Activated CD4-positive, alpha-beta T cell treated with anti-CD3 and anti-CD28 coated beads for 36 hours (primary cell): ENCODE measurements at regions not wholly inside any gene's neighbourhood (a gene's known extent, or its start where the extent isn't known, plus 50 kb on each side); places are given as distances from the start of the nearest gene placed in this dataset.

Experiments
- ATAC-seq: fragments of 200-7000 bp; cut with Tn5 transposase; one replicate; pipeline ENCODE4 v1.10.0; 2021; ENCODE audit warnings: mild to moderate bottlenecking, moderate library complexity
- CTCF ChIA-PET: fragments of 350-600 bp; sonication (Branson Sonifier 250); formaldehyde crosslinking; loops from one replicate; lab custom pipeline; 2021; ENCODE audit warnings: antibody characterized with exemption; lab: Charles Lee
- POLR2A ChIA-PET: fragments of 350-600 bp; sonication (Branson Sonifier 250); formaldehyde crosslinking; loops from one replicate; lab custom pipeline; 2021; ENCODE audit warnings: antibody characterized with exemption, inconsistent platforms; lab: Charles Lee
- DNase-seq: peaks from one replicate; pipeline ENCODE4 v3.0.0-alpha.2; 2020
- H3K27ac Mint-ChIP-seq: one replicate; pipeline ENCODE4 v1.8.0; 2021; ENCODE audit warnings: mixed read lengths
- H3K27me3 Mint-ChIP-seq: one replicate; pipeline ENCODE4 v1.8.0; 2021; ENCODE audit warnings: mixed read lengths
- H3K36me3 Mint-ChIP-seq: one replicate; pipeline ENCODE4 v1.8.0; 2021; ENCODE audit warnings: low read depth, mixed read lengths
- H3K4me1 Mint-ChIP-seq: one replicate; pipeline ENCODE4 v1.8.0; 2021; ENCODE audit warnings: mixed read lengths
- H3K4me3 Mint-ChIP-seq: one replicate; pipeline ENCODE4 v1.8.0; 2021; ENCODE audit warnings: mild to moderate bottlenecking, moderate library complexity, mixed read lengths
- H3K9me3 Mint-ChIP-seq: one replicate; pipeline ENCODE4 v1.8.0; 2021; ENCODE audit warnings: low read depth, mixed read lengths
- intact Hi-C, 2 experiments: fragments of 100-400 bp; cut with DNase I in 1 of 2; cut with micrococcal nuclease in 1 of 2; formaldehyde crosslinking; loops; one replicate each; pipeline versions ENCODE4 v1.14.2 to v1.15.1; 2022 to 2024; cut with DNase I, micrococcal nuclease

DNA sequence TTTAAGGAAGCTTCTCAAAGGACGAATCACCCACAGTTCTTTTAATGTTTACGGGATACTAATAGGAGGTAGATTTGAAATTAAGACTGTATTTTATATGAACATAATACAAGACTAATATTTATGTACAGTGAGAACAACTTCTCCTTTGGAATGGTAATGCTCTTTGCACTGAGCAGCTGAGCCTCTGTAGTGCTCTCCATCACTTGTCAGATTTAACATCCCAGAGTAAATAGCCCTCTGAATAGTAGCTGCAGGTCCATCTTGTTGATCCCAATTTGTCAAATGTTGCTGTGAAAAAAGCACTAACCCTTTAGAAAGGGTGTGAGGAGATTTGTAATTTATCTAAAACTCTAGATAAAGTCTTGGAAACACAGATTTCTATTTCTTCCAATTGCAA, 351.4 kb upstream of the KCNMB2 start:
- ATAC-seq, result no peak
- ChIA-PET CTCF (no interaction called here), POLR2A (no interaction called here)
- H3K4me3 Mint-ChIP-seq, result no peak overlapping the region
- no peaks in the 10 kb centered on the region for H3K9me3 Mint-ChIP-seq
- intact Hi-C loops, result no loop called here
- H3K36me3 Mint-ChIP-seq, result no peaks in the 10 kb centered on the region
- no peak for DNase-seq
- peaks cover 2% of the 10 kb centered on the region for H3K27me3 Mint-ChIP-seq
- no peaks in the 10 kb centered on the region for H3K4me1 Mint-ChIP-seq
- H3K27ac Mint-ChIP-seq, result no peak overlapping the region

DNA sequence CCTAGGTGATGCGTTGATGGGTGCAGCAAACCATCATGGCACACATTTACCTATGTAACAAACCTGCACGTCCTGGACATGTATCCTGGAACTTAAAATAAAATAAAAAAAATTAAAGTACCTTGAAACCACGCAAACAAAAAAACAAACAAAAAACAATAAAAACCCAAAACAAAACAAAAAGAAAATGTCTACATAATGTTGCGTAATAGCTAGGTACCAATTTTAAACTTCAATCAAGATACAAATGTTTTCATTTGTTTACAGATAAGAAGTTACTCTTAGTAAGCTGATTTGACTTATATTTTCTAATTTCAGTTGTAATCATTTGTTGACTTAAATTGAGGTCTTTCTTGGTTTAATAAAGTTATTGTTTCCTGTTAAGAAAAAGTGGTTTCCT, 349.6 kb upstream of the KCNMB2 start:
- POLR2A ChIA-PET, result no interaction called here
- Mint-ChIP-seq H3K4me3 (no peak overlapping the region), H3K27me3 (peaks cover 2% of the 10 kb centered on the region), H3K27ac (no peak overlapping the region), H3K9me3 (no peaks in the 10 kb centered on the region), H3K36me3 (no peaks in the 10 kb centered on the region), H3K4me1 (no peaks in the 10 kb centered on the region)
- DNase-seq (no peak), ATAC-seq (no peak)
- CTCF ChIA-PET, result no interaction called here
- intact Hi-C loops, result no loop called here

DNA sequence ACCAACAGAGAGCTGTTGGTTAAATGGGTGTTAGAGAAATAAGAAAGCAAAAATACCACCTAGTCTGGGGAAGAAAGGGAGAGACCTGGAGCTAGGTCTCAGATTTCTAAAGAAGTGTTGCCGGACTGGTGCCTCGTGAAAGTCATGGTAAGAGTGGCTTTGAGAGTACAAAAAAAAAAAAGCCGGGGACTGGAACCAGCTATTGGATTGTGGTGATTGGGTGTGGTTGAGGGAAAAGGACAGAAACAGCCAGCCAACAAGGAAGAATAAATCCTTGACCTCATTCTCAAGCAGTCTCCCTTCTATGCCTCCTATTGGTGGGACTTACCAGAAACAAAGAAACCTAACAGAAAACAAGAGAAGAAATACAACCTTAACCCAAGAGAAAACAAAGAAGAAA, 346.4 kb upstream of the KCNMB2 start:
- no peaks in the 10 kb centered on the region for H3K27me3 Mint-ChIP-seq
- ATAC-seq, result no peak
- no peaks in the 10 kb centered on the region for H3K36me3 Mint-ChIP-seq
- intact Hi-C loops, result no loop called here
- no peak for DNase-seq
- no peaks in the 10 kb centered on the region for H3K9me3 Mint-ChIP-seq
- peaks cover 3% of the 10 kb centered on the region for H3K4me1 Mint-ChIP-seq
- no peak overlapping the region for H3K27ac Mint-ChIP-seq
- ChIA-PET POLR2A (no interaction called here), CTCF (no interaction called here)
- H3K4me3 Mint-ChIP-seq, result no peak overlapping the region

DNA sequence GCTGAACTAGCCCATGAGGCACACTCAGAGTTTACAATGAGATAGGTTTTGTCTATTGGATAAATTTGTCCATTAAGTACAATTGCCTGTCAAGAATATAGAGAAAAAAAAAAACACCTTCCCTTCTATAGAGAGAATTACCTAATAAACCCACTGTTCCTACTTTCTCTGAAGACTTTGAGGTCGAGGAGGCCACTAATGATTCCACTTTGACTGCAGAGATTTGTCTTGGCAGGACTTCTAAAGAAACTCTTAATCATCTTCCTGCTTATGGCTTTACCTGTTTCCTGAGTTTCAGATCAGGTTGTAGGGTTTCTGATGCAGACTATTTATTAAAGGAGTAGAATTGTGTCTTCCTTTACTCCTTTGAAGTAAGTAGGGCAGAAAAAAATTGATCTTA, 342.4 kb upstream of the KCNMB2 start:
- no peaks in the 10 kb centered on the region for H3K36me3 Mint-ChIP-seq
- CTCF ChIA-PET, result no interaction called here
- H3K4me1 Mint-ChIP-seq, result peaks cover 3% of the 10 kb centered on the region
- no peaks in the 10 kb centered on the region for H3K9me3 Mint-ChIP-seq
- no peak overlapping the region for H3K27ac Mint-ChIP-seq
- POLR2A ChIA-PET, result no interaction called here
- intact Hi-C loops, result no loop called here
- no peaks in the 10 kb centered on the region for H3K27me3 Mint-ChIP-seq
- no peak for DNase-seq
- ATAC-seq, result no peak
- no peak overlapping the region for H3K4me3 Mint-ChIP-seq

DNA sequence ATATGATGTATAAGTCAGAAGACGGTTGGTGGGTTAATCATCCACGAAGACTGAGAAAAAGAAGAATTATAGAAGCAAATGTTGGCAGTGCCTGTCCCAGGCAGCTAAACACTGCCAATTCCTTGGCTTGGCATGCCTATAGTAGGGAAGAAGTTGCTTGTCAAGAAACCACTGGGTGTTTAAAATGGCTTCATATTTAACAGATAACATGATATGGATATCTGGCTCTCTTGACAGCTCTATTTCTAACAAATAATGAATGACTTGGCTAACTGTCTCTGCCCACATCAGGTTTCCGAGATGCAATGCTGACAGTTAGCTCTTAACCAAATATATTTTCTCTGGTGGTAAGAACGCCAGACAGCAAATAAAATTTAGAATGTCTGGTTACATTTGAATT, 341.7 kb upstream of the KCNMB2 start:
- intact Hi-C loops, result no loop called here
- POLR2A ChIA-PET, result no interaction called here
- H3K27ac Mint-ChIP-seq, result no peak overlapping the region
- H3K4me3 Mint-ChIP-seq, result no peak overlapping the region
- no peaks in the 10 kb centered on the region for H3K36me3 Mint-ChIP-seq
- DNase-seq (no peak), ATAC-seq (no peak)
- no peaks in the 10 kb centered on the region for H3K9me3 Mint-ChIP-seq
- CTCF ChIA-PET, result interaction anchor here (1.4 kb wide), 1 partner anchor 9 kb away, joined by 3 read pairs; no protein-coding TSS in a partner anchor
- H3K27me3 Mint-ChIP-seq, result no peaks in the 10 kb centered on the region
- peaks cover 3% of the 10 kb centered on the region for H3K4me1 Mint-ChIP-seq

DNA sequence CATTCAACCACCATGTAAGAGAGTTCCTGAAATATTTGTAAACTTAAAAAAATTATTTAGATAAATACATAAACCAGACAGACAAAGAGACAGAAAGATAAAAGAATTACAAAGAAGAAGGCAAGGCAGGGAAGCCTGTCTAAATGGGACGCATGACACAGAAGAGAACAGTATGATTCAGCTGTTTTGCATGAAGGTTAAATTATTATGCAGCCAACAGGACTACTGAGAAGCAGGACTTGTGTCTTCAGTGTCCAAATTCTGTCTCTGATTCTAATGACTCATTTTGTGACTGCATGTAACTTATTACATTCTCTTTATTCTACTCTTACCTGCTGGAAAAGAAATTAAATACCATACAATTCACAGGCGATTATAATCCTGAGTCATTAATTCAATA, 340.4 kb upstream of the KCNMB2 start:
- ChIA-PET POLR2A (no interaction called here), CTCF (interaction anchor here (1.4 kb wide), 1 partner anchor 8 kb away, joined by 3 read pairs; no protein-coding TSS in a partner anchor)
- DNase-seq (no peak), ATAC-seq (no peak)
- Mint-ChIP-seq H3K27ac (no peak overlapping the region), H3K36me3 (no peaks in the 10 kb centered on the region), H3K9me3 (no peaks in the 10 kb centered on the region), H3K4me1 (peaks cover 3% of the 10 kb centered on the region), H3K4me3 (no peak overlapping the region), H3K27me3 (no peaks in the 10 kb centered on the region)
- intact Hi-C loops, result no loop called here

DNA sequence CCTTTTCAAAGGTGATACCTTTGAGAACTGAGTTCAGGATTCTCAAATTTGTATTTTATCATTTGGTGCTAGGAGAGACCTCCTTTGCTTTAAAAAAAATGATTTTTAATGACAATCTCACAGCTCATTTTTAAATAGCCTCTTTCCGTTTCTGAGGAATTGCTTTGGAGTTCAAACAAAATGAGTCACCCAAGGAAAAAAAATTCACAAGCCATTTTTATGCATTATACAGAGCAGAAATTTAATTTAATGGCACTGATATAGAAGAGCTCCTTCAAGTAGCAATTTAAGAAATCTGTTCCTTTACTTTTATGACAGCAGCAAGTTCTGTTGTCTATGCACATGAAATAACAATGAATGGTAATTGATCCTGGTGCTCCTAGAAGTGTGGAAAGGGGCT, 337.9 kb upstream of the KCNMB2 start:
- ChIA-PET POLR2A (no interaction called here), CTCF (interaction anchor here (1.2 kb wide), 1 partner anchor 26 kb away, joined by 3 read pairs; no protein-coding TSS in a partner anchor)
- intact Hi-C loops, result no loop called here
- Mint-ChIP-seq H3K27me3 (no peaks in the 10 kb centered on the region), H3K36me3 (no peaks in the 10 kb centered on the region), H3K4me3 (no peak overlapping the region), H3K27ac (no peak overlapping the region), H3K9me3 (no peaks in the 10 kb centered on the region), H3K4me1 (peaks cover 3% of the 10 kb centered on the region)
- ATAC-seq (no peak), DNase-seq (no peak)

DNA sequence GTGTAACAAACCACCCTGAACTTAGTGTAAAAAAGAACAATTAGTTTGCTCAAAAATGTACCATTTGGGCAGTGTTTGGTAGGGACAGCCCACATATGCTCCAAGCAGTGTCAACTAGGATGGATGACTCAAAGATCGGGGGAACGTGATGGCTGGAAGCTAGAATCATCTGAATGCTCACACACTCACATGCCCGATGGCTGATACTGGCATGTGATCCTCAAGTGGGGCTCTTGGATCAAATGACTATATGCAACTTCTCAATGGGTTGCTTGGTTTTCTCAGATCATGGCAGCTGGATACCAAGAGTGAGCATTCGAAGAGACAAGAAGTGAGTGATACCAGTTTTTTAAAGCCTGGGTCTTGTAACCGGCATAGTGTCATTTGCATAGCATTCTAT, 335.9 kb upstream of the KCNMB2 start:
- DNase-seq, result no peak
- Mint-ChIP-seq H3K27ac (no peak overlapping the region), H3K4me3 (no peak overlapping the region), H3K36me3 (no peaks in the 10 kb centered on the region), H3K27me3 (no peaks in the 10 kb centered on the region), H3K9me3 (no peaks in the 10 kb centered on the region), H3K4me1 (no peaks in the 10 kb centered on the region)
- ChIA-PET POLR2A (no interaction called here), CTCF (no interaction called here)
- no peak for ATAC-seq
- intact Hi-C loops, result no loop called here

DNA sequence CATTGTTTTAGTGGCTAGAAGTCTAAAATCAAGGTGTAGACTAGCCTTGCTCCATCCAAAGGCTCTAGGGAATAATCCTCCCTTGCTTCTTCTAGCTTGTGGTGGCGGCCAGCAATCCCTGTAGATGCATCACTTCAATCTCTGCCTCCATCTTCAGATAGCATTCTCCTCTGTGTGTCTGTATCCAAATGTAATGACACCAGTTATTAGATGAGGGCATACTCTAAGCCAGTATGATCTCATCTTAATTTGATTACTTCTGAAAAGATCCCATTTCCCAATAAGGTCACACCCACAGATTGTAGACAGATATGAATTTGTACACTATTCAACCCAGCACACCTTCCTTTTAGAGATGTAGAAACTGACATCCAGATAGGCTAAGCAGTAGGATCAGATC, 334.5 kb upstream of the KCNMB2 start:
- Mint-ChIP-seq H3K36me3 (no peaks in the 10 kb centered on the region), H3K27me3 (no peaks in the 10 kb centered on the region), H3K4me3 (no peak overlapping the region), H3K4me1 (no peaks in the 10 kb centered on the region), H3K27ac (no peak overlapping the region), H3K9me3 (no peaks in the 10 kb centered on the region)
- ChIA-PET POLR2A (no interaction called here), CTCF (no interaction called here)
- DNase-seq (no peak), ATAC-seq (no peak)
- intact Hi-C loops, result no loop called here

DNA sequence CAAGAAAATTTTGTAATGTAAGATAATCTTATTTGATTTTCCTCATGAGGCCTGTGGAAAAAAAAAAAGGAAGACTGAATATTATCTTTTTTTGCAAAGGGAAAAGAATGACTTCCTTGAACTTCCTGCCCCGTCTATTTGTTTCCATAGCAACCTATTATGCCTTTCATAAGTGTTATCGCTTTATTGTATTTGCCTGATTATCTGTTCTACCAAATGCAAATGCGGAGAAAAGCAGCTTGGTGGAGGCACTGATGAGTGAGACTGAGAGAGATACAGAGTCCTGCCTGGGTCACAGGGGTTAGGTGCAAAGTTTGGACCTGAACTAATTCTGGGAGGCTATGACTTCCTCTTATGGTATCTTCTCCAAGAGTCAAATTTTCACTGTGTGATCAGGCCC, 334.0 kb upstream of the KCNMB2 start:
- H3K36me3 Mint-ChIP-seq, result no peaks in the 10 kb centered on the region
- intact Hi-C loops, result no loop called here
- POLR2A ChIA-PET, result no interaction called here
- no peaks in the 10 kb centered on the region for H3K27me3 Mint-ChIP-seq
- DNase-seq (no peak), ATAC-seq (no peak)
- H3K4me3 Mint-ChIP-seq, result no peak overlapping the region
- CTCF ChIA-PET, result no interaction called here
- no peaks in the 10 kb centered on the region for H3K4me1 Mint-ChIP-seq
- H3K27ac Mint-ChIP-seq, result no peak overlapping the region
- H3K9me3 Mint-ChIP-seq, result no peaks in the 10 kb centered on the region

DNA sequence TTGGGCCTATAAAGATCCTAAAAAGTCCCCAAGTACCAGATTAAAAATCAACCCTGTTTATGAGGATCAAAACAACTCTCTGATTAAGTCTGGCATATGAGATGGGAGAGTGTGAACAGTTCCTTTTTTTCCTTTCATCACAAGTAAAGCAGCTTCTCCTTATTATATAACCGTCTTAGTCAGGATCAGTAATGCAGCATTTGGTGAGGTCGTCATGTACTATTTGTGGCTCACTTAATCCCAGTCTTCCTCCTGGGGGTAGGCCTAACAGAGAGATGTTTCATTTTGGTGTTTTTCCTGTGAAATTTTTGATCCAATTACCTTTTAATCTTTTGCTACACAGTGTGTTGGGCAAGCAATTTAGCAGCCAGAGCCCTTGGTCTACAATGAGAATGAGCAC, 333.1 kb upstream of the KCNMB2 start:
- H3K27ac Mint-ChIP-seq, result no peak overlapping the region
- H3K4me1 Mint-ChIP-seq, result no peaks in the 10 kb centered on the region
- no peaks in the 10 kb centered on the region for H3K27me3 Mint-ChIP-seq
- ChIA-PET CTCF (no interaction called here), POLR2A (no interaction called here)
- DNase-seq (no peak), ATAC-seq (no peak)
- no peak overlapping the region for H3K4me3 Mint-ChIP-seq
- H3K9me3 Mint-ChIP-seq, result no peaks in the 10 kb centered on the region
- intact Hi-C loops, result no loop called here
- no peaks in the 10 kb centered on the region for H3K36me3 Mint-ChIP-seq

DNA sequence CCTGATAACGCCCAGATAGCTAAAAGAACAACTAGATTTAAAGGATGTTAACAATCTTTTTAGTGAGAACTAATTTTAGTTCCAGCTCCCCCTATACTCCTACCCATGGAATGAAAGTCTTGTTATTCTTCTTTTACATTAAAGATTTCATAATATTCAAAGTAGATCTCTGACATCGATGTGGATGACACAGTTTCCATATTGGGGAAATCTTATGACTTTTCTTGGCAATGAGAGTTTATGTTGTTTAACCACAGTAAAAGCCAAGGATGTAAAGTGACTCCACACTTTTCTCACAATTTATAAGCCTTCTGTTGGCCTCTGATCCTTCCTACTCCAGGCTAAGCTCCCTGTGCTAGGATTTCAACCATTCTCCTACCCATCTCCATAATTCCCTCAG, 332.6 kb upstream of the KCNMB2 start:
- ChIA-PET POLR2A (no interaction called here), CTCF (interaction anchor here (0.9 kb wide), 1 partner anchor 8 kb away, joined by 3 read pairs; no protein-coding TSS in a partner anchor)
- ATAC-seq (no peak), DNase-seq (no peak)
- intact Hi-C loops, result no loop called here
- Mint-ChIP-seq H3K9me3 (no peaks in the 10 kb centered on the region), H3K4me3 (no peak overlapping the region), H3K27ac (no peak overlapping the region), H3K27me3 (no peaks in the 10 kb centered on the region), H3K4me1 (no peaks in the 10 kb centered on the region), H3K36me3 (no peaks in the 10 kb centered on the region)

DNA sequence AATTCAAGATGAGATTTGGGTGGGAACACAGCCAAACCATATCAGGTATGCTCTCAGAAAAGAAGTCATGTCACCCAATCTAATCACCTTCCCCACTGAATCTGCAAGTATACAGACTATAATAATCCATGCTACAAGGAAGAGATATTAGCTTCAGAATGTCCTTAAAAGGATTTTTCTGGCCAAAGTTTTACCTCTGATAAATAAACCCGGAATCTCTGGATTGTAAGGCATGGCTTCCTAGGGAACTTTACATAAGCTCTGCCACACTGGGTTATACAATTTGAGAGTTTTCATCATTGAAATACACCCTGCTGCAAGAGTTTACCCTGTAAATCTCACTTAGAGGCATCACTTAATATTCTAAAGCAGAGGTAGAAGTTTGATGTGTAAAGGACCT, 330.5 kb upstream of the KCNMB2 start:
- H3K27ac Mint-ChIP-seq, result no peak overlapping the region
- ATAC-seq, result no peak
- intact Hi-C loops, result no loop called here
- H3K4me3 Mint-ChIP-seq, result no peak overlapping the region
- ChIA-PET POLR2A (interaction anchor here (0.6 kb wide), 1 partner anchor 68 kb away, joined by 3 read pairs; no protein-coding TSS in a partner anchor), CTCF (no interaction called here)
- H3K9me3 Mint-ChIP-seq, result no peaks in the 10 kb centered on the region
- no peak for DNase-seq
- no peaks in the 10 kb centered on the region for H3K36me3 Mint-ChIP-seq
- H3K4me1 Mint-ChIP-seq, result no peaks in the 10 kb centered on the region
- no peaks in the 10 kb centered on the region for H3K27me3 Mint-ChIP-seq
